HG03378 (cell line): ENCODE measurements at regions not wholly inside any gene's neighbourhood (a gene's known extent, or its start where the extent isn't known, plus 50 kb on each side); places are given as distances from the start of the nearest gene placed in this dataset.

Experiments used
- ATAC-seq: cut with Tn5 transposase; IDR thresholded peaks from one replicate; pipeline ENCODE4 v1.9.1; 2021; ENCODE audit warnings: mild to moderate bottlenecking, moderate library complexity; ENCODE audit not compliant: unreplicated experiment

GRCh38 chr5:143694357-143694756 lies 117.6 kb upstream of the HMHB1 start:
- ATAC-seq = no peak

GRCh38 chr5:143693651-143694252 lies 118.2 kb upstream of the HMHB1 start:
- ATAC-seq = peak; percentile 93

GRCh38 chr5:143692342-143692741 lies 119.6 kb upstream of the HMHB1 start:
- ATAC-seq = no peak

GRCh38 chr5:143691945-143692290 lies 120.0 kb upstream of the HMHB1 start:
- no peak for ATAC-seq

GRCh38 chr5:143691287-143691944 lies 120.5 kb upstream of the HMHB1 start:
- no peak for ATAC-seq

GRCh38 chr5:143687604-143688003 lies 124.4 kb upstream of the HMHB1 start:
- ATAC-seq = no peak

- no peak for ATAC-seq
Observed at GRCh38 chr5:143685246-143685815, 126.6 kb upstream of the HMHB1 start.

- ATAC-seq = no peak
Observed at GRCh38 chr5:143683459-143683858, 128.5 kb upstream of the HMHB1 start.

- no peak for ATAC-seq
Observed at GRCh38 chr5:143682929-143683386, 129.0 kb upstream of the HMHB1 start.

GRCh38 chr5:143682246-143682905 lies 129.6 kb upstream of the HMHB1 start:
- no peak for ATAC-seq

- ATAC-seq = no peak
Observed at GRCh38 chr5:143680672-143681259, 131.2 kb upstream of the HMHB1 start.

GRCh38 chr5:143679777-143680176 lies 132.2 kb upstream of the HMHB1 start:
- ATAC-seq = no peak

- ATAC-seq = no peak
Observed at GRCh38 chr5:143678148-143678905, 133.6 kb upstream of the HMHB1 start.

- ATAC-seq = no peak
Observed at GRCh38 chr5:143677403-143677802, 134.6 kb upstream of the HMHB1 start.

- no peak for ATAC-seq
Observed at GRCh38 chr5:143676802-143677201, 135.2 kb upstream of the HMHB1 start.

GRCh38 chr5:143674469-143674786 lies 137.5 kb upstream of the HMHB1 start:
- ATAC-seq = no peak

- no peak for ATAC-seq
Observed at GRCh38 chr5:143673676-143674468, 138.1 kb upstream of the HMHB1 start.

- no peak for ATAC-seq
Observed at GRCh38 chr5:143672806-143673205, 139.2 kb upstream of the HMHB1 start.

GRCh38 chr5:143671674-143672569 lies 140.0 kb upstream of the HMHB1 start:
- ATAC-seq = no peak
